ENCODE measurements at regions not wholly inside any gene's neighbourhood (a gene's known extent, or its start where the extent isn't known, plus 50 kb on each side); places are given as distances from the start of the nearest gene placed in this dataset.

GRCh38 chr11:116224154-116224888 is 548.5 kb downstream of the BUD13 start:
- DNase-seq (ENCODE audit: low read depth): no peak
- no peak overlapping the region for H3K4me3 ChIP-seq (ENCODE audit: control insufficient read depth, low read depth, low read length)
- TF ChIP-seq CTCF (IDR thresholded peaks at IDR 0.05; ENCODE audit: control insufficient read depth, insufficient read depth, low read depth, low read length, missing control alignments): peak; percentile 83

GRCh38 chr11:116221351-116221750 is 551.4 kb downstream of the BUD13 start:
- no peak for TF ChIP-seq CTCF (IDR thresholded peaks at IDR 0.05; ENCODE audit: control insufficient read depth, insufficient read depth, low read depth, low read length, missing control alignments)
- no peak for DNase-seq (ENCODE audit: low read depth)
- H3K4me3 ChIP-seq (ENCODE audit: control insufficient read depth, low read depth, low read length): no peak overlapping the region

- no peak overlapping the region for H3K4me3 ChIP-seq (ENCODE audit: control insufficient read depth, low read depth, low read length)
- TF ChIP-seq CTCF (IDR thresholded peaks at IDR 0.05; ENCODE audit: control insufficient read depth, insufficient read depth, low read depth, low read length, missing control alignments): no peak
- no peak for DNase-seq (ENCODE audit: low read depth)
These were observed 553.6 kb downstream of the BUD13 start for GRCh38 chr11:116219171-116219635.

- no peak for DNase-seq (ENCODE audit: low read depth)
- no peak for TF ChIP-seq CTCF (IDR thresholded peaks at IDR 0.05; ENCODE audit: control insufficient read depth, insufficient read depth, low read depth, low read length, missing control alignments)
- H3K4me3 ChIP-seq (ENCODE audit: control insufficient read depth, low read depth, low read length): no peak overlapping the region
These were observed 555.3 kb downstream of the BUD13 start for GRCh38 chr11:116217441-116217840.

- DNase-seq (ENCODE audit: low read depth): peak; percentile 10
- no peak overlapping the region for H3K4me3 ChIP-seq (ENCODE audit: control insufficient read depth, low read depth, low read length)
- peak; percentile 83 for TF ChIP-seq CTCF (IDR thresholded peaks at IDR 0.05; ENCODE audit: control insufficient read depth, insufficient read depth, low read depth, low read length, missing control alignments)
These were observed 555.8 kb downstream of the BUD13 start for GRCh38 chr11:116217006-116217405.

GRCh38 chr11:116215471-116216113 is 557.2 kb downstream of the BUD13 start:
- peak; percentile 14 for TF ChIP-seq CTCF (IDR thresholded peaks at IDR 0.05; ENCODE audit: control insufficient read depth, insufficient read depth, low read depth, low read length, missing control alignments)
- no peak overlapping the region for H3K4me3 ChIP-seq (ENCODE audit: control insufficient read depth, low read depth, low read length)
- DNase-seq (ENCODE audit: low read depth): no peak

Measured in AG09309 (cell line).